IMR-90 (cell line): ENCODE measurements at regions not wholly inside any gene's neighbourhood (a gene's known extent, or its start where the extent isn't known, plus 50 kb on each side); places are given as distances from the start of the nearest gene placed in this dataset.

Source experiments
- ATAC-seq: fragments of 200-7000 bp; cut with Tn5 transposase; 2 replicates; pipeline ENCODE4 v1.9.1; 2020; ENCODE audit warnings: low read depth, mild to moderate bottlenecking, moderate library complexity
- BruUV-seq: library from RNA; stranded (reverse); fragments of 400-500 nt; replicated peaks from 2 replicates; lab custom pipeline; 2021; lab: Mats Ljungman, UMichigan
- CTCF ChIA-PET: fragments of 300-600 bp; formaldehyde crosslinking; extraction: SDS; loops from one replicate; lab custom pipeline; 2021; ENCODE audit warnings: antibody characterized with exemption; lab: Yijun Ruan, JAX
- POLR2A ChIA-PET: fragments of 300-600 bp; sonication (Branson Sonifier 250); formaldehyde crosslinking; loops from one replicate; lab custom pipeline; 2022; ENCODE audit warnings: antibody characterized with exemption; ENCODE audit not compliant: unreplicated experiment; lab: Charles Lee
- DNase-seq: peaks from one replicate; pipeline ENCODE4 v3.0.0; 2013
- H2AFZ ChIP-seq: replicated peaks from 2 replicates; pipeline ENCODE3; 2013; ENCODE audit warnings: low read length, mild to moderate bottlenecking; ENCODE audit not compliant: poor library complexity
- H2AK5ac ChIP-seq: 2 replicates; pipeline ENCODE4 v1.6.1; 2013; ENCODE audit warnings: low read depth, low read length, inconsistent platforms
- H2AK9ac ChIP-seq: replicated peaks from 2 replicates; pipeline ENCODE3; 2013; ENCODE audit warnings: mild to moderate bottlenecking, low read depth, low read length, moderate library complexity; ENCODE audit not compliant: poor library complexity
- H2BK120ac ChIP-seq: 2 replicates; pipeline ENCODE4 v1.6.1; 2013; ENCODE audit warnings: low read depth, low read length, inconsistent platforms
- H2BK15ac ChIP-seq: 3 replicates; pipeline ENCODE4 v1.6.1; 2013; ENCODE audit warnings: low read depth, low read length, inconsistent platforms
- H2BK20ac ChIP-seq: 2 replicates; pipeline ENCODE4 v1.6.1; 2013; ENCODE audit warnings: low read depth, mild to moderate bottlenecking, inconsistent platforms, low read length, moderate library complexity
- H2BK5ac ChIP-seq: 2 replicates; pipeline ENCODE4 v1.6.1; 2013; ENCODE audit warnings: mild to moderate bottlenecking, low read depth, low read length, inconsistent platforms; ENCODE audit not compliant: poor library complexity, severe bottlenecking
- H3K14ac ChIP-seq: replicated peaks from 2 replicates; pipeline ENCODE4 v1.6.1; 2013; ENCODE audit warnings: low read depth, low read length, inconsistent platforms
- H3K18ac ChIP-seq: 2 replicates; pipeline ENCODE4 v1.6.1; 2013; ENCODE audit warnings: low read depth, low read length, control low read depth
- H3K23ac ChIP-seq: 2 replicates; pipeline ENCODE4 v1.6.1; 2013; ENCODE audit warnings: low read depth, low read length, inconsistent platforms
- H3K27ac ChIP-seq: 2 replicates; pipeline ENCODE4 v1.5.1; 2013; ENCODE audit warnings: mild to moderate bottlenecking, control low read depth, low read length; ENCODE audit not compliant: insufficient read depth
- H3K27me3 ChIP-seq: 2 replicates; pipeline ENCODE4 v1.6.1; 2013; ENCODE audit warnings: low read length; ENCODE audit not compliant: control insufficient read depth, insufficient read depth
- H3K36me3 ChIP-seq: 2 replicates; pipeline ENCODE4 v1.6.1; 2013; ENCODE audit warnings: low read length, mixed read lengths; ENCODE audit not compliant: control insufficient read depth, insufficient read depth
- H3K4ac ChIP-seq: 2 replicates; pipeline ENCODE4 v1.6.1; 2013; ENCODE audit warnings: low read depth, low read length, inconsistent platforms
- H3K4me1 ChIP-seq: 2 replicates; pipeline ENCODE4 v1.6.1; 2013; ENCODE audit warnings: low read length, mixed read lengths; ENCODE audit not compliant: control insufficient read depth, insufficient read depth
- H3K4me2 ChIP-seq: 2 replicates; pipeline ENCODE4 v1.6.1; 2013; ENCODE audit warnings: low read depth, mild to moderate bottlenecking, control low read depth, low read length, moderate library complexity
- H3K4me3 ChIP-seq: 2 replicates; pipeline ENCODE4 v1.5.1; 2013; ENCODE audit warnings: low read depth, mild to moderate bottlenecking, control low read depth, low read length, moderate library complexity; ENCODE audit not compliant: insufficient read depth
- H3K56ac ChIP-seq: 2 replicates; pipeline ENCODE4 v1.6.1; 2013; ENCODE audit warnings: low read length, inconsistent platforms; ENCODE audit not compliant: insufficient read depth; ENCODE audit errors: extremely low read depth
- H3K79me1 ChIP-seq, 2 experiments: 2 replicates each; pipeline ENCODE4 v1.6.1; 2013; ENCODE audit warnings: low read length in 2 of 2, inconsistent platforms in 1 of 2, low read depth in 1 of 2
- H3K9ac ChIP-seq: 2 replicates; pipeline ENCODE4 v1.6.1; 2013; ENCODE audit warnings: low read depth, low read length, control low read depth
- H3K9me1 ChIP-seq: 2 replicates; pipeline ENCODE4 v1.6.1; 2013; ENCODE audit warnings: low read length, inconsistent platforms; ENCODE audit not compliant: insufficient read depth
- H3K9me3 ChIP-seq: 2 replicates; pipeline ENCODE4 v1.6.1; 2013; ENCODE audit warnings: low read length; ENCODE audit not compliant: control insufficient read depth, insufficient read depth
- H4K20me1 ChIP-seq: 2 replicates; pipeline ENCODE4 v1.6.1; 2013; ENCODE audit warnings: low read length, inconsistent platforms; ENCODE audit not compliant: insufficient read depth
- H4K5ac ChIP-seq: 2 replicates; pipeline ENCODE4 v1.6.1; 2013; ENCODE audit warnings: mild to moderate bottlenecking, low read depth, low read length, control low read depth
- H4K8ac ChIP-seq, 2 experiments: 2 replicates each; pipeline ENCODE4 v1.6.1; 2013; ENCODE audit warnings: low read depth in 2 of 2, low read length in 2 of 2, control low read depth in 1 of 2, inconsistent platforms in 1 of 2
- H4K91ac ChIP-seq: 2 replicates; pipeline ENCODE4 v1.6.1; 2013; ENCODE audit warnings: low read depth, low read length, inconsistent platforms; ENCODE audit not compliant: insufficient read depth
- BHLHE40 ChIP-seq: fragments of 150-350 bp; IDR thresholded peaks from 2 replicates; pipeline ENCODE4 v1.6.1; 2016; ENCODE audit warnings: mild to moderate bottlenecking, low read depth, low read length
- CEBPB ChIP-seq: IDR thresholded peaks from 2 replicates; pipeline ENCODE4 v1.6.1; 2012; ENCODE audit warnings: low read depth, low read length, improper control_type of control experiment
- CHD1 ChIP-seq: IDR thresholded peaks from 2 replicates; pipeline ENCODE4 v1.6.1; 2012; ENCODE audit warnings: low read depth, low read length, improper control_type of control experiment
- CTCF ChIP-seq: conservative IDR thresholded peaks from 2 replicates; pipeline ENCODE4 v1.5.1; 2012; ENCODE audit warnings: mild to moderate bottlenecking, low read depth, low read length, improper control_type of control experiment
- ELK1 ChIP-seq: fragments of 150-350 bp; IDR thresholded peaks from 2 replicates; pipeline ENCODE4 v1.6.1; 2016; ENCODE audit warnings: low read depth, mild to moderate bottlenecking, low read length, moderate library complexity, borderline replicate concordance
- FOS ChIP-seq: fragments of 150-350 bp; IDR thresholded peaks from 2 replicates; pipeline ENCODE4 v1.6.1; 2016; ENCODE audit warnings: low read depth, low read length
- MAFK ChIP-seq: IDR thresholded peaks from 2 replicates; pipeline ENCODE4 v1.6.1; 2012; ENCODE audit warnings: low read depth, low read length, improper control_type of control experiment
- MAZ ChIP-seq: IDR thresholded peaks from 2 replicates; pipeline ENCODE4 v1.6.1; 2012; ENCODE audit warnings: low read depth, mild to moderate bottlenecking, low read length, improper control_type of control experiment, moderate library complexity, borderline replicate concordance
- MXI1 ChIP-seq: IDR thresholded peaks from 2 replicates; pipeline ENCODE4 v1.6.1; 2012; ENCODE audit warnings: low read depth, mild to moderate bottlenecking, low read length, moderate library complexity, borderline replicate concordance
- NFE2L2 ChIP-seq: fragments of 150-350 bp; IDR thresholded peaks from 2 replicates; pipeline ENCODE4 v1.6.1; 2016; ENCODE audit warnings: low read depth, mild to moderate bottlenecking, low read length
- POLR2A ChIP-seq: IDR thresholded peaks from 2 replicates; pipeline ENCODE4 v1.6.1; 2012; ENCODE audit warnings: mild to moderate bottlenecking, low read depth, low read length
- RAD21 ChIP-seq: IDR thresholded peaks from 2 replicates; pipeline ENCODE4 v1.6.1; 2012; ENCODE audit warnings: low read length, improper control_type of control experiment
- RCOR1 ChIP-seq: IDR thresholded peaks from 2 replicates; pipeline ENCODE4 v1.6.1; 2012; ENCODE audit warnings: mild to moderate bottlenecking, low read length, improper control_type of control experiment; ENCODE audit not compliant: insufficient replicate concordance
- RFX5 ChIP-seq: IDR thresholded peaks from 2 replicates; pipeline ENCODE4 v1.8.0; 2012; ENCODE audit warnings: low read depth, mild to moderate bottlenecking, low read length, moderate library complexity
- SMC3 ChIP-seq: fragments of 150-350 bp; IDR thresholded peaks from 2 replicates; pipeline ENCODE4 v1.6.1; 2016; ENCODE audit warnings: low read depth, mild to moderate bottlenecking, antibody characterized with exemption, low read length, moderate library complexity
- USF2 ChIP-seq: fragments of 150-350 bp; IDR thresholded peaks from 2 replicates; pipeline ENCODE4 v1.6.1; 2017; ENCODE audit warnings: mild to moderate bottlenecking, antibody characterized with exemption, low read length, low read depth
- dilution Hi-C: fragments of 300-500 bp; cut with HindIII; formaldehyde crosslinking; loops from one replicate; pipeline ENCODE4 v1.14.3; 2018; ENCODE audit warnings: low sequenced_read_pairs; ENCODE audit not compliant: unreplicated experiment
- in situ Hi-C: fragments of 300-500 bp; cut with MboI; formaldehyde crosslinking; loops from 3 replicates; pipeline ENCODE4 v1.14.3; 2019; ENCODE audit warnings: low sequenced_read_pairs, inconsistent platforms, mixed read lengths
- intact Hi-C: fragments of 100-400 bp; cut with micrococcal nuclease; formaldehyde crosslinking; loops from 2 replicates; pipeline ENCODE4 v1.10.0; 2022

GRCh38 chr9:78399153-78399552, 102.2 kb downstream of the PSAT1 start:
- Histone ChIP-seq H2AFZ (no peak overlapping the region), H3K27ac (no peak overlapping the region), H3K56ac (no peak overlapping the region), H3K36me3 (no peaks in the 10 kb centered on the region), H3K4ac (no peak overlapping the region), H2BK15ac (no peak overlapping the region), H2AK9ac (no peak overlapping the region), H3K14ac (no peak overlapping the region), H3K4me3 (no peak overlapping the region), H2BK5ac (no peak overlapping the region), H2BK120ac (no peak overlapping the region), H3K9me1 (no peaks in the 10 kb centered on the region), H4K91ac (no peak overlapping the region), H2BK20ac (no peak overlapping the region), H4K8ac (no peak overlapping the region), H2AK5ac (no peak overlapping the region), H4K5ac (no peak overlapping the region), H4K20me1 (no peaks in the 10 kb centered on the region), H3K23ac (no peak overlapping the region), H3K4me1 (no peaks in the 10 kb centered on the region), H3K27me3 (peaks cover 11% of the 10 kb centered on the region), H3K9ac (no peak overlapping the region), H3K79me1 (no peaks in the 10 kb centered on the region), H3K9me3 (peaks cover 6% of the 10 kb centered on the region), H3K18ac (no peak overlapping the region), H3K4me2 (no peak overlapping the region)
- no TSS peak for BruUV-seq
- dilution Hi-C loops (no loop called here), in situ Hi-C loops (no loop called here), intact Hi-C loops (no loop called here)
- DNase-seq, result no peak
- POLR2A ChIA-PET, result no interaction called here
- TF ChIP-seq POLR2A (no peak), MAFK (no peak), CEBPB (no peak), USF2 (no peak), RCOR1 (no peak), MAZ (no peak), CHD1 (no peak), NFE2L2 (no peak), CTCF (no peak), SMC3 (no peak), RFX5 (no peak), MXI1 (no peak), BHLHE40 (no peak), ELK1 (no peak), FOS (no peak), RAD21 (no peak)
- ATAC-seq, result no peak
- CTCF ChIA-PET, result no interaction called here
